Esophagus muscularis mucosa (tissue), 4 donors: ENCODE measurements at regions not wholly inside any gene's neighbourhood (a gene's known extent, or its start where the extent isn't known, plus 50 kb on each side); places are given as distances from the start of the nearest gene placed in this dataset.

Experiments
- DNase-seq: peaks from one replicate; pipeline ENCODE4 v3.0.0-alpha.2; 2017; ENCODE audit errors: extremely low spot score
- H3K27ac ChIP-seq, 4 donors: fragments of 200-600 bp; sonication (generic); replicated peaks in 1 of 4; 1 replicate in 3 of 4; 2 replicates in 1 of 4; pipeline ENCODE4 v1.5.1; 2016 to 2019; ENCODE audit warnings: mild to moderate bottlenecking in 1 of 4
- H3K27me3 ChIP-seq, 4 donors: fragments of 200-600 bp; sonication (generic); one replicate each; pipeline versions ENCODE4 v1.5.1 to v1.6.0; 2016 to 2019
- H3K36me3 ChIP-seq, 4 donors: fragments of 200-600 bp; sonication (generic); one replicate each; pipeline ENCODE4 v1.5.1; 2016 to 2019
- H3K4me1 ChIP-seq, 4 donors: fragments of 200-600 bp; sonication (generic); one replicate each; pipeline ENCODE4 v1.5.1; 2016 to 2019
- H3K4me3 ChIP-seq, 4 donors: fragments of 200-600 bp; sonication (generic); 1 replicate in 2 of 4; 2 replicates in 2 of 4; pipeline ENCODE4 v1.5.1; 2016 to 2019; ENCODE audit warnings: mild to moderate bottlenecking in 4 of 4, moderate library complexity in 1 of 4
- H3K9me3 ChIP-seq, 4 donors: fragments of 200-600 bp; sonication (generic); 1 replicate in 3 of 4; 2 replicates in 1 of 4; pipeline ENCODE4 v1.5.1; 2016 to 2019
- EP300 ChIP-seq: sonication (generic); formaldehyde crosslinking; IDR thresholded peaks from one replicate; pipeline ENCODE4 v1.6.1; 2017; ENCODE audit warnings: antibody characterized with exemption
- POLR2A ChIP-seq: fragments of 450-650 bp; IDR thresholded peaks from one replicate; pipeline ENCODE4 v1.6.1; 2017; ENCODE audit warnings: antibody characterized with exemption, moderate library complexity, mild to moderate bottlenecking, low read depth
- POLR2AphosphoS5 ChIP-seq, 2 donors: sonication (generic); formaldehyde crosslinking; IDR thresholded peaks; one replicate each; pipeline ENCODE4 v1.6.1; 2017; ENCODE audit warnings: antibody characterized with exemption in 2 of 2
- WGBS: methylation state at CpG from one replicate; pipeline ENCODE4 v1.1.5; 2018; 5-methylcytosine and 5-hydroxymethylcytosine counted together
- intact Hi-C: fragments of 100-400 bp; cut with DNase I; formaldehyde crosslinking; loops from one replicate; pipeline ENCODE4 v1.15.1; 2023
- TF ChIP-seq, protein P1 (sequence below), 3 experiments: fragments of 200-600 bp in 2 of 3; fragments of 450-650 bp in 1 of 3; sonication (generic) in 2 of 3; IDR thresholded peaks; one replicate each; pipeline ENCODE4 v1.5.1; 2017 to 2019; ENCODE audit warnings: antibody characterized with exemption in 3 of 3, mild to moderate bottlenecking in 2 of 3, moderate library complexity in 1 of 3

DNA sequence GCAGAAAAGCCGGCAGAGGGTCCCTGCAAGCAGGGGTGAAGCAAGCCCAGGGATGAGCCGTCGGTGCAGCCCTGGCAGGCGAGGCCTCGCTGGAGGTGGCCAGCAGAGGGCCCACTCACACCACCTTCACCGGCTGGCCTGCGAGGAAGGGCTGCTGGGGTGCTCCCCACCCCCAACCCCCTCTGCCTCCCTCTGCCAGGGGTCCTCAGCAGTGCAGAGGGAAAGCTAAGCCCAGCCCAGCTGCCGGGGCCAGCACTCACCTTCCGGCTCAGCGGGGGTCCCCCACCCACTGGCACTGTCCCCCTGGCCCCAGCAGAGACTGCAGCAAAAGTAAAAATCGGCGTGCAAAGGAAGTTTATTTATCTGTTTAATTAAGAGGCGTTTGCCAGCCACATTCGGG is 113.4 kb downstream of the ENGASE start:
- Histone ChIP-seq H3K4me3 (no peak overlapping the region), H3K9me3 (no peaks in the 10 kb centered on the region), H3K36me3 (no peaks in the 10 kb centered on the region), H3K27me3 (peaks cover 0 to 100% (median 5%) of the 10 kb centered on the region in 4 donors), H3K27ac (no peak overlapping the region), H3K4me1 (peaks cover 0 to 22% (median 12%) of the 10 kb centered on the region in 4 donors)
- intact Hi-C loops, result no loop called here
- WGBS, result 13% methylated on average over 6 of the region's 14 CpGs
- no peak for DNase-seq
- TF ChIP-seq POLR2AphosphoS5 (IDR thresholded peaks at IDR 0.05) (no peak), EP300 (no peak), POLR2A (no peak)
- TF ChIP-seq, protein P1, sequence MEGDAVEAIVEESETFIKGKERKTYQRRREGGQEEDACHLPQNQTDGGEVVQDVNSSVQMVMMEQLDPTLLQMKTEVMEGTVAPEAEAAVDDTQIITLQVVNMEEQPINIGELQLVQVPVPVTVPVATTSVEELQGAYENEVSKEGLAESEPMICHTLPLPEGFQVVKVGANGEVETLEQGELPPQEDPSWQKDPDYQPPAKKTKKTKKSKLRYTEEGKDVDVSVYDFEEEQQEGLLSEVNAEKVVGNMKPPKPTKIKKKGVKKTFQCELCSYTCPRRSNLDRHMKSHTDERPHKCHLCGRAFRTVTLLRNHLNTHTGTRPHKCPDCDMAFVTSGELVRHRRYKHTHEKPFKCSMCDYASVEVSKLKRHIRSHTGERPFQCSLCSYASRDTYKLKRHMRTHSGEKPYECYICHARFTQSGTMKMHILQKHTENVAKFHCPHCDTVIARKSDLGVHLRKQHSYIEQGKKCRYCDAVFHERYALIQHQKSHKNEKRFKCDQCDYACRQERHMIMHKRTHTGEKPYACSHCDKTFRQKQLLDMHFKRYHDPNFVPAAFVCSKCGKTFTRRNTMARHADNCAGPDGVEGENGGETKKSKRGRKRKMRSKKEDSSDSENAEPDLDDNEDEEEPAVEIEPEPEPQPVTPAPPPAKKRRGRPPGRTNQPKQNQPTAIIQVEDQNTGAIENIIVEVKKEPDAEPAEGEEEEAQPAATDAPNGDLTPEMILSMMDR (IDR thresholded peaks at IDR 0.05), result peak in 2 of 3 experiments; percentile 20 to 31

DNA sequence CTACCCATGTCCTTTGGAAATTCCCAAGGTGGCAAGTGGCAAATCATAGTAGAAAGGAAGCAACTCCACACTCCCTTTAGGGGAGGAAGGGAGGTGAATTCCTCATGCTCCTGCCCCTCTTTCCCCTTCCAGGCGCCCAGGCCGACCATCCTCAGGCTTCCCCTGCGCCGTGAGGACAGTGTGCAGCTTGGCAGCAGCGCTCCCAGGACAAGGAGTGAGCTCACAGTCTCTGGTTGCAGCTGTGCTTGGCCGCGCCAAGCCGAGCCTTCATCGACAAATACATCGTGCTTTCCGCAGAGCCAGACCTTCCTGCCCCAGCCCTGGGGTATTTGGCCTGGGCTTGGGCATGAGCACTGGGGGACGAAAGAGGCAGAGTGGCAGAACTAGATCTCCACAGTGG is 112.6 kb downstream of the ENGASE start:
- no peak overlapping the region for H3K4me3 ChIP-seq
- 87% methylated on average over 3 of the region's 12 CpGs for WGBS
- no peak overlapping the region for H3K27ac ChIP-seq
- H3K9me3 ChIP-seq, result no peaks in the 10 kb centered on the region
- peaks cover 0 to 100% (median 2%) of the 10 kb centered on the region in 4 donors for H3K27me3 ChIP-seq
- H3K36me3 ChIP-seq, result no peaks in the 10 kb centered on the region
- TF ChIP-seq EP300, result no peak
- no peak for TF ChIP-seq POLR2AphosphoS5 (IDR thresholded peaks at IDR 0.05)
- TF ChIP-seq, protein P1 (IDR thresholded peaks at IDR 0.05), result no peak
- no peak for TF ChIP-seq POLR2A
- no peak for DNase-seq
- H3K4me1 ChIP-seq, result peaks cover 0 to 30% (median 14%) of the 10 kb centered on the region in 4 donors
- intact Hi-C loops, result no loop called here

- H3K36me3 ChIP-seq, result no peaks in the 10 kb centered on the region
- H3K9me3 ChIP-seq, result no peaks in the 10 kb centered on the region
- H3K4me1 ChIP-seq, result peaks cover 0 to 30% (median 14%) of the 10 kb centered on the region in 4 donors
- H3K27me3 ChIP-seq, result peaks cover 0 to 100% (median under 1%) of the 10 kb centered on the region in 4 donors
- 69% methylated on average over 10 of the region's 10 CpGs for WGBS
- no peak for TF ChIP-seq POLR2AphosphoS5 (IDR thresholded peaks at IDR 0.05)
- no peak for TF ChIP-seq POLR2A
- TF ChIP-seq, protein P1 (IDR thresholded peaks at IDR 0.05), result no peak
- no peak for TF ChIP-seq EP300
- no peak overlapping the region for H3K4me3 ChIP-seq
- no peak overlapping the region for H3K27ac ChIP-seq
- intact Hi-C loops, result no loop called here
- DNase-seq, result no peak
Measured at GRCh38 chr17:79186406-79186805, 111.8 kb downstream of the ENGASE start.

DNA sequence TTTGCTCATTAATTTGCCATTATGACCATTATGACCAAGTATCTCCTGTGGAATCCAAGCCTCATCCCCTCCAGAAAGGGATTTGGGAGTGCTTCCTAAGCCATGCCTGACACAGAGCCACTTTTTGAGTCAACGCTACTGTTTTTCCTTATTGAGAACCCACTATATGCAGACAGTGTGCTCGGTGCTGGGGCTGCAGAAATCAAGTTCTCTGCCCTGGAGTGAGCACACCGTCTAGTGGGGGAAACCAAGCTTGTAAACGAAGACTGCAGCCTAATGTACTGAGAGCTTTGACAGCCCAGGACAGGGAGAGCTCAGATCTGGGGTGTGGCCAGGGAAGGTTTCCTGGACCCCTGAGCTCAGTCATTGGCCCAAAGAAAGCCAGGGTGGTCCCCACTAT is 111.0 kb downstream of the ENGASE start:
- H3K36me3 ChIP-seq, result no peaks in the 10 kb centered on the region
- WGBS, result 65% methylated on average over 4 of the region's 4 CpGs
- H3K27me3 ChIP-seq, result peaks cover 0 to 100% (median 0%) of the 10 kb centered on the region in 4 donors

More for the DNA sequence above, 111.0 kb downstream of the ENGASE start:
- Histone ChIP-seq H3K9me3 (no peaks in the 10 kb centered on the region), H3K27ac (no peak overlapping the region), H3K4me1 (peaks cover 0 to 30% (median 14%) of the 10 kb centered on the region in 4 donors), H3K4me3 (no peak overlapping the region)
- TF ChIP-seq POLR2A, result no peak
- TF ChIP-seq, protein P1 (IDR thresholded peaks at IDR 0.05), result no peak
- no peak for TF ChIP-seq EP300
- no peak for TF ChIP-seq POLR2AphosphoS5 (IDR thresholded peaks at IDR 0.05)
- intact Hi-C loops, result no loop called here
- DNase-seq, result no peak
